ENCODE measurements at regions not wholly inside any gene's neighbourhood (a gene's known extent, or its start where the extent isn't known, plus 50 kb on each side); places are given as distances from the start of the nearest gene placed in this dataset.

DNA sequence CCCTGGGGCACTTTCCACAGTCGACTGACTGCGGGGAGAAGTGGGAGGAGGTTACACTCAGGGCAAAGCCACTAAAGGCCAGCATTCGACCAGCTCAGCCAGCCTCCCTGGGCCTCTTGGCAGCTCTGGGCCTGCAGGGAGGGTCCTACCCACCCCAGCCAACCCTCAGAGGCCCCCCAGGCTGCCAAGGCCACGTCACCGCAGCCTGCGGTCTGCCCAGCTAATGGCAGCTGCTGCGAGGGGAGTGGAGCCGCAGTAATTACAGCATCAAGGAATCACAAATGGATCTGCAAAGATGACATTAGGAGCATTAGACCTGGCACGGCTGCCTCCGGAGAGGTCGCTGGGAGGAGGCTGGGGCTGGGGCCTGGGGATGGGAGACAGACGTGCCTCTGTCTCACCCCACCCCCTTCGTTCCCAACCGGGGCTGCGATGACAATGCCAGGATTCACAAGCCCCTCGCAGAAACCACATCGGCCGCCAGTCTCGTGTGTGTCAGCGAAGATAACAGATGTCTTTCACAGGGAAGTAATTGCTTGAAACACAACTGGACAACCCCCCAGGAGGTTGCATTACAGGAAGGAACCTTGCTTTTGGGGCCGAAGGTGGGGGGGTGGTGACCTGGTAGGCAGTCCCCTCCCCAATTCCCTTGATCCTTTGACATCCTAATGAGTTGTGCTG is 367.6 kb downstream of the BCOR start:
- Histone ChIP-seq H3K9me3 (no peaks in the 10 kb centered on the region), H3K27me3 (no peaks in the 10 kb centered on the region), H3K36me3 (no peaks in the 10 kb centered on the region), H3K4me3 (no peak overlapping the region)
- DNase-seq, result peak; percentile 80

DNA sequence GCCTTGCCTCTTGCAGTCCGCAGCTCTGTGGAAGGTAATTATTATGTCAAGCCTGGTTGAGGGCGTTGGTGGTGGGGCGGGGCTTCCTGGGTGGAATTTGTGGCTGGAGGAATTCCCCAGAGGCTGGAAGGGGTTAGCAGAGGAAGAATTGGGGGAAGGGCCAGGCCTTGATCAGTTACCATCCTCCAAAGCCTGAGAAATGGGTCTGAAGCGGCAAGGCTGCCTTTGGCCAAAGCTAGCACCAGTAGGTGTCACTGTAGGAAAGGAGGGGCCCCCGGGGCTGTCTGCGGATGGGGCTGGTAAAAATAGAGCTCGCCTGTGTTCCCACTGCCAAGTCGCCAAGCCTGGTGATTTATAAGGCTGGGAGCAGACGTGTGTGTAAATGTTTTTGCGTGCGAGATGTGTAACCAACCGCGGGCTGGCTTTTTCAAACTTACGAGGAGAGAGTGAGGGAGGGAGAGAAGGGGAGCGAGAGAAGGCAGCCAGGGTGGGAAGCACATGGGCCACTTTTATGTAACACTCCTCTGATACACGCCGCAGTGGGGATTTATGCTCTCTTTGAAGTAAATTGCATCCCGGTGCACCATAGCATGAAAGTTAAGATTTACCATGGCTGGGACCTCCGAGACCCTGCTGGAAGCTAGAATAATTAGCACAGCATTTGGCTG is 367.0 kb downstream of the BCOR start:
- Histone ChIP-seq H3K4me3 (no peak overlapping the region), H3K36me3 (no peaks in the 10 kb centered on the region), H3K9me3 (no peaks in the 10 kb centered on the region), H3K27me3 (no peaks in the 10 kb centered on the region)
- DNase-seq, result peak; percentile 77

- H3K36me3 ChIP-seq, result no peaks in the 10 kb centered on the region
- no peak for DNase-seq
- no peaks in the 10 kb centered on the region for H3K27me3 ChIP-seq
- H3K9me3 ChIP-seq, result no peaks in the 10 kb centered on the region
- no peak overlapping the region for H3K4me3 ChIP-seq
These were observed 366.5 kb downstream of the BCOR start for GRCh38 chrX:39731330-39731667.

DNA sequence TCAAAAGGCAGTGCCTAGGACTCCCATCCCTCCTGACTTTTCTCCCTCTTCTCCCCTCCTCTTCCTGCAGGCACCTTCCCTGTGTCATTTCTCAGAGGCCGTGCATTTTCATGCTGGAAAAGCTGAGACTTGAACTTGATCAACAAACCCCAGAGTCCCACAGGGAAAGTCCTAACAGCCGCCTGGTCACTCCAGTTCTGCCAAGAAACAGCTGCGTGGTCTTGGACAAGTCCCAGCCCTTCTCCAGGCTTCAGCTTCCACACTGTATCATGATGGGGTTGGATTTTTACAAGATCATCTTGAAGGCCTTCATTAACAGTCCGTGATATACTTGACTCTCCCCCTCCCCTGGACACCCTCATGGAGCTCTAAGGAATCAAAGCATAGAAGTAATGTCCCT is 366.0 kb downstream of the BCOR start:
- H3K27me3 ChIP-seq, result no peaks in the 10 kb centered on the region
- no peak for DNase-seq
- no peaks in the 10 kb centered on the region for H3K36me3 ChIP-seq
- no peaks in the 10 kb centered on the region for H3K9me3 ChIP-seq
- H3K4me3 ChIP-seq, result no peak overlapping the region

DNA sequence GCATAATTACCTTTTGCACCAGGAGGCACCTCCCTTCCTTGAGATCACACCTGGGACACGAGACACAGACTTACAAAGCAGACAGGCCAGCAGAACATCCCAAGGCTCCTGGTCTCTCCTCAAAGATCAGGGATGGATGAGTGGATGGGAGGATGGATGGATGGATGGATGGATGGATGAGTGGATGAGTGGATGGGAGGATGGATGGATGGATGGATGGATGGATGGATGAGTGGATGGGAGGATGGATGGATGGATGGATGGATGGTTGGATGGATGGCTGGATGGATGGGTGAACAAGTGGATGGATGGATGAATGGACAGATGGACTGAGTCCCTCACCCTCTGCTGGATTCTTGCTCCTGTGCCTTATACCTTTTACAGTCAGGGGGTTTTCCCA is 364.0 kb downstream of the BCOR start:
- no peaks in the 10 kb centered on the region for H3K36me3 ChIP-seq
- no peak overlapping the region for H3K4me3 ChIP-seq
- no peak for DNase-seq
- H3K27me3 ChIP-seq, result no peaks in the 10 kb centered on the region
- no peaks in the 10 kb centered on the region for H3K9me3 ChIP-seq

DNA sequence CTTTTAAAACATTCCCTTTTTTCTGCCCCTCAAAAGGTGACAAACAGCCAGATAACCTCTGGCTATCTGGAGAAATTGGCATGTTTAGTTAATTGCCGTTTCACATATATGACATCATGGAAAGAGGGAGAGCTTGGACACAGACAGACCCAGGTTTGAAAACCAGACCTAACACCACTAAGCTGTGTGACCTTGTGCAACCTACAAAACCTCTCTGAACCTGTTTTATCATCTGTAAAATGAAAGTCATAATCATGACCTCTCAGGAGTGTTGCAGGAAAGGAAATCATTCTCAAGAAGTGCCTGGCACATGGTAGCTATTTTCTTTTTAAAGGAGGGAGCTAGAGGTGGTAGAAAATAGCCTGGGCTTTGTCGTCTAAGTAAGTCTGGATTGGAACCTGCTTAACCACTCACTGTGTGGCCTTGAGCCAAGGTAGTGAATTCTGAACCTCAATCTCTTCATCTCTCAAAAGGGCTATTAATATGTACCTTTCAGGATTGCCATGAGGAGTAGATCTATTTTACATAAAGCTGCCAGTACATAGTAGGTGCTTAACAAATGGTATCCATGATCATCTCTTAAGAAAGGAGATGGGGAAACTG is 363.5 kb downstream of the BCOR start:
- Histone ChIP-seq H3K36me3 (no peaks in the 10 kb centered on the region), H3K9me3 (no peaks in the 10 kb centered on the region), H3K4me3 (no peak overlapping the region), H3K27me3 (no peaks in the 10 kb centered on the region)
- DNase-seq, result no peak

DNA sequence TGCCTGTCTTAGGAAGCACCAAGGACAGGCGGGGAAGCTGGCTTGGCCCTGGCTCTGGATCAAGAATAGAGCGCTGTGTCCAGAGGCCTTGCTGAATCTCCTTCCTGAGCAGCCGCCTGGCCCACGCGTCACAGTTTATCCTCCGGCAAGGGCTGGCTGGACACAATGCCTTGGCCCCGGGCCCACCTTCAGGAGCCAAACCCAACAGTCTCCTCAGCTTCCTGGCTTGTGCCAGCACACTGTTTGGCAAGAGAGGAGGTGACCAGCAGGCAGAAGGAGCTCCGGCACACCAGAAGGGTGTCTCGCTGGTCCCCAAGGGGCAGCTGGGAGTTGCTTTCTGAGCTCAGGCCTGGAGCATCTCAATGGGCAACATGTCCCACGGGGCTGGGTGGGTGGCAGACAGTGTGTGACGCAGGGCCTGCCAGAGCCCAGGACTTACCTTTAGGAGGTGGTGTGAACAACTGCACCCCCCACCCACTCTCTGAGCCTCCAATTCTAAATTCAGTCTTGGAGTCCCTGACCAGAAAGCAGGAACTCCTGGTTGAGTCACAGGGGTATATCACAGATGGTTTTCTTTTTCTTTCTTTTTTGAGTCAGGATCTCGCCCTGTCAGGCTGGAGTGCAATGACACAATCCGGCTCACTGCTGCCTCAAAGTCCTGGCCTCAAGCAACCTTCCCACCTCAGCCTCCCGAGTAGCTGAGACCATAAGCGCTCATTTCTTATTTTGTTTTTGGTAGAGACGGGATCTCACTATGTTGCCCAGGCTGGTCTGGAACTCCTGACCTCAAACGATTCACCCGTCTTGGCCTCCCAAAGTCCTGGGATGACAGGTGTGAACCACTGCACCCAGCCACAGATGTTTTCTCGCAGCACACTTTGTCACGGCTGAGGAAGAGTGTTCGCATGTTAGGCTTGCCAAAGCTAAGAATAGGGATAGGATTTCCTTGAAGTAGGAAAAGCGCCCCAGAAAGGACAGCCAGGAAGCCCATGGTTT is 361.2 kb downstream of the BCOR start:
- no peaks in the 10 kb centered on the region for H3K36me3 ChIP-seq
- no peaks in the 10 kb centered on the region for H3K9me3 ChIP-seq
- no peak overlapping the region for H3K4me3 ChIP-seq
- peak; percentile 96 for DNase-seq
- H3K27me3 ChIP-seq, result no peaks in the 10 kb centered on the region

DNA sequence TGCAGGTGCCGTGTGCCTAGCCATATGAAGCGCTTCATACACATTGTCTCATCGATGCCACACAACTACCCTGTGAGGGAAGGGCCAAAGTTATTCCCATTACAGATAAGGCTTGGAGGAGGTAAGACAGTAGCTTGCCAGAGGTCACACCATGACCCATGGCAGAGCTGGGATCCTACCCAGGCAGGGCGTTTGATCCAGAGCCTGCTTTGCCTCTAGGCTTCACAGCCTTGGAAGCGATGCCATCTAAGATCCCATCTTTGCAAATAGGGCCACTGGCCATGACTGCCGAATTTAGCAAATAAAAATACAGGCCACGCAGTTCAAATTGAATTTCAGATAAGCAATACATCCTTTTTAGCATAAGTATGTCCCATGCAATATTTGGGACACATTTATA is 358.2 kb downstream of the BCOR start:
- Histone ChIP-seq H3K36me3 (no peaks in the 10 kb centered on the region), H3K4me3 (no peak overlapping the region), H3K9me3 (no peaks in the 10 kb centered on the region), H3K27me3 (no peaks in the 10 kb centered on the region)
- no peak for DNase-seq

DNA sequence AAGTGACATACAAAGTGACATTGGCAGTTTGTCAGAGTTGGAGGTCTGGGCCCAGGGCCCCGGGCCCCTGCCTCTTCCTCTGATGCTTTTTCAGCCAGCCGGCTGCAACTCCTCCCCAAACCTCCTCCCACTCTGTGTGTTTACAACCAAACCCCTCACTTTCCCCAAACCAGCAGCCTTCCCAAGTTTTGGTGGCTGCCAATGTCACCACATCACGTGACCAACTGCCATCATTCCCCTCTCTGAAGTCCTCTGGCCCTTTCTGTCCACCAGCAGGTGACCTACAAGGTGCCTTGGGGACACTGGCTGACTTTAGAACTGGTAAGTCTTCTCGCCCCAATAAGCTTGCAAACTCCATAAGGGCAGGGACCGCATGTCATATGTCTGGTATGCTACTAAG is 357.7 kb downstream of the BCOR start:
- no peak for DNase-seq
- Histone ChIP-seq H3K27me3 (no peaks in the 10 kb centered on the region), H3K9me3 (no peaks in the 10 kb centered on the region)

GRCh38 chrX:39741904-39742303 is 355.9 kb downstream of the BCOR start:
- DNase-seq, result no peak
- H3K27me3 ChIP-seq, result no peaks in the 10 kb centered on the region
- H3K36me3 ChIP-seq, result no peaks in the 10 kb centered on the region
- no peak overlapping the region for H3K4me3 ChIP-seq
- H3K9me3 ChIP-seq, result no peaks in the 10 kb centered on the region

More for the DNA sequence above, 357.7 kb downstream of the BCOR start:
- no peaks in the 10 kb centered on the region for H3K36me3 ChIP-seq
- H3K4me3 ChIP-seq, result no peak overlapping the region

DNA sequence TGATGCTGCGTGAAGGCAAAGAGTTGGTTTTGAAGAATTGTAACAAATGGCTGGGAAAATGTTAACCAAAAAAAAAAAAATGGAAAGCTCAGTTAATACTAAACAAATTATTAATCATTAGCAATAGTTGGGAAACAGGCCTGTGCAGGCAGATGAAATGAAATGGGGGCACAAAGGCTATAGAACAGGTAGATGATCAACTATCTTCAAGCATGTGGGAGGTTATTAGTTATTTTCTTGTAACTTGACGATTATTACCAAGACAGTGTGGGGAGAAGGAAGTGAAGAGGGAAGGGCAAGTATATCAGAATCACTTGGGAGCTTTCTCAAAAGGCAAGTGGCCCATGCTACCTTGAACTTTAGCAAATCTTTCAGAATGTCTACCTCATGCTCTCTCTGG is 351.9 kb downstream of the BCOR start:
- Histone ChIP-seq H3K4me3 (no peak overlapping the region), H3K27me3 (no peaks in the 10 kb centered on the region), H3K36me3 (no peaks in the 10 kb centered on the region), H3K9me3 (no peaks in the 10 kb centered on the region)
- no peak for DNase-seq

GRCh38 chrX:39749135-39749534 is 348.6 kb downstream of the BCOR start:
- DNase-seq, result no peak
- H3K27me3 ChIP-seq, result no peaks in the 10 kb centered on the region
- H3K36me3 ChIP-seq, result no peaks in the 10 kb centered on the region
- H3K4me3 ChIP-seq, result no peak overlapping the region
- H3K9me3 ChIP-seq, result no peaks in the 10 kb centered on the region

GRCh38 chrX:39749728-39750127 is 348.0 kb downstream of the BCOR start:
- H3K9me3 ChIP-seq, result no peaks in the 10 kb centered on the region
- no peak overlapping the region for H3K4me3 ChIP-seq
- H3K36me3 ChIP-seq, result no peaks in the 10 kb centered on the region
- no peak for DNase-seq
- H3K27me3 ChIP-seq, result no peaks in the 10 kb centered on the region

- no peak for DNase-seq
- H3K27me3 ChIP-seq, result no peaks in the 10 kb centered on the region
- no peaks in the 10 kb centered on the region for H3K9me3 ChIP-seq
- no peak overlapping the region for H3K4me3 ChIP-seq
- H3K36me3 ChIP-seq, result no peaks in the 10 kb centered on the region
These were observed 347.4 kb downstream of the BCOR start for GRCh38 chrX:39750256-39750790.

DNA sequence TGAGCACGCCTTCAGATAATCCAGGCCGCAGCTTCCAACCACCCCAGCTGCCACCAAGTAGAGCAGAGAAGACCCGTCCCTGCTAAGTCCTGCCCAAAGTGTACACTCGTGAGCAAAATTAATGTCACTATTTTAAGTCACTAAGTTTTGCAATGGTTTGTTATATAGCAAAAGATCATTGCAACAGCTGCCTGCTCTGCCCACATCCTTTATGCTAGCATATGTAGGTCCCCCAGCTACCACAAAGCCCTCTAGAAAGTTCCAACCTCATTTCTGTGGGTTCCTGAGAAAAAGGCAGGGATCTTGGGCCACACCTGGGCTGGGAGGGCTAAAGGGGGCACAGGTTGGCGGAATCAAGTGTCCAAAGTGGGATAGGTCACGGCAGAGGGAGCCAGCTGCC is 346.9 kb downstream of the BCOR start:
- Histone ChIP-seq H3K9me3 (no peaks in the 10 kb centered on the region), H3K36me3 (no peaks in the 10 kb centered on the region), H3K27me3 (no peaks in the 10 kb centered on the region), H3K4me3 (no peak overlapping the region)
- DNase-seq, result no peak

DNA sequence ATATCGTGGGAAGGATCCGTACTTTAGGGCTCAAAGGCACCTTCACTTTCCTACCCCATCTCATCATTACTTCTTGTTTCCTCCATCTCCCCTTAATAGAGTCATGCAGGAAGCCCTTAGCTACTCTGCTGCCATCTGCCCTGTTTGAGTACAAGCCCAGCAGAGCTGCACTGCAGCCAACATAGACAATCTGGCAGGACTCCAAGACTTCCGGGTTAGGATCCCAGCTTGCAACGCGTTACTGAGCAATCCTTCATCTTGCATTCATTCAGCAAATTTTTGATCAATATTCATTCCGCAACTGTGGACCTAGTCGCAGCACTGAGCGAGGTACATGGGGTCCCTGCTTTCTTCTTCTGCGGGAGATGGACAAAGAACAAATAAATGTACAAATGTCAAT is 344.9 kb downstream of the BCOR start:
- H3K4me3 ChIP-seq, result no peak overlapping the region
- H3K36me3 ChIP-seq, result no peaks in the 10 kb centered on the region
- no peaks in the 10 kb centered on the region for H3K27me3 ChIP-seq
- no peaks in the 10 kb centered on the region for H3K9me3 ChIP-seq
- DNase-seq, result peak; percentile 30
